ENCODE measurements at regions not wholly inside any gene's neighbourhood (a gene's known extent, or its start where the extent isn't known, plus 50 kb on each side); places are given as distances from the start of the nearest gene placed in this dataset.
A peak's percentile ranks its signal among the peaks of the same experiment; 100 is the strongest.
"Not testable (repeated sequence)": the region's sequence is repeated elsewhere in the genome, so short reads cannot be mapped to it uniquely, and the experiment has no call there.

DNA sequence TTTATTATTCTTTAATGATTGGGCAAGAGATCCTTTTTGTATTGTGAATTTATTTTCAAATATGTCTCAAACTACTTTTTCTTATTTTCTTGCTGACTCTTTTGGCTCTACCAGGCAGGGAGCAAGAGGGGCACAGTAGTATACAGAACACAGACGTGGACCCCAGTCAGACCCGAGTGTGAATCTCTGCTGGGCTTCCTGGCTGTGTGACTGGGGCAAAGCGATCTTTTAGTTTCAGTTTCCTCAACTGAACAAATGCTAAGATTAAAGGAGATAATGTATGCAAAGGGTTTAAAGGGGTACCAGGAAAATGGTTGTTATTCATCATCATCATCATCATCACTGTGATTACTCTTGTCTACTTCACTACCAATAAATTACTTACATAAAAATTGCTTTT is 317.5 kb downstream of the HIVEP2 start:
- Mint-ChIP-seq H3K4me3 (peak overlapping the region; percentile 71 to 79), H3K36me3 (ENCODE audit: insufficient read depth) (no peaks in the 10 kb centered on the region), H3K27ac (peak overlapping the region in 1 of 2 donors; percentile 82), H3K9me3 (no peaks in the 10 kb centered on the region), H3K27me3 (no peaks in the 10 kb centered on the region), H3K4me1 (ENCODE audit: low read depth in 2 of 2) (peaks cover 2 to 5% of the 10 kb centered on the region in 2 donors)
- peak; percentile 49 for ATAC-seq (replicated peaks)
- peak in 2 of 3 experiments; percentile 2 to 3 for DNase-seq

DNA sequence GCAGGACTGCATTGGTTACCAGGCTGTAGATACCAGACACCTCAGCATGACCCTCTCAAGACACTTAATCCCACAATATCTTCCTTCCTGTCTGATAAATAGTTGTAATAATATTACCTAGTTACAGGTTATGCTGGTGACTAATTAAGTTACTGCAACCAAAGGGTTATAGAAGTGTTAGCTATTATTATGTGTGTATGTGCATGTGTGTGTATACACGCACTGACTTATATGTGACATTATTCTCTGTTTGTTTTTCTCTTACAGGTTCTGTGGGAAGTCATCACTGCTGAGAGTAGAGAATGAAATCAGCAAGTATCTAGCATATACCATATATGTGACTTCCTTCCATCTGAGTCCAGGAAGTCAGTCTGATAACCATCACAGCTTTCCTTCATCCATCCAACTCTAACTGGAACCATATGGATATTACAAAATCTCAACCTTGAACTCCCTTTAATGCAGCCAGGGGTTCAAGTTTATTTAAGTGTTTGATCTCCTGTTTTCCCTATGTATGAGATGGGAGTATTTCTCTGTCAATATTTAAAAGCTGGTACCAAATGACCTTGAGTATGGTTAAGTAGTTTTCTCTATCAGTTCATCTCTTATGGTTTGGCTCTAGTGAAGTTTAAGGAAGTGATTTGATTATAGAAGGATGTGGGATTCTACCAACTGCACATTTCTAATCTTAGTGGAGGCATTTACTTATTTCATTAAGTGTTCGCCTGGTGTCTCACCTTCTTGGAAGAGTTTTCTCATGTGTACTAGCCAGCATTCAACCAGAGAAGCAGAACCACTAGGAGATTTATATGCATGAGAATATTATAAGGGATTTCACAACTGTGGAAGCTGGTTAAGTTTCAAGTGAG is 313.2 kb downstream of the HIVEP2 start:
- ATAC-seq (replicated peaks) (no peak), DNase-seq (no peak)
- Mint-ChIP-seq H3K27ac (no peak overlapping the region), H3K9me3 (no peaks in the 10 kb centered on the region), H3K36me3 (ENCODE audit: insufficient read depth) (no peaks in the 10 kb centered on the region), H3K27me3 (peaks cover 2 to 7% of the 10 kb centered on the region in 2 donors), H3K4me3 (no peak overlapping the region), H3K4me1 (ENCODE audit: low read depth in 2 of 2) (peaks cover 2 to 5% of the 10 kb centered on the region in 2 donors)

- ATAC-seq (replicated peaks) (no peak), DNase-seq (no peak)
- Mint-ChIP-seq H3K36me3 (ENCODE audit: insufficient read depth) (no peaks in the 10 kb centered on the region), H3K9me3 (no peaks in the 10 kb centered on the region), H3K27ac (no peak overlapping the region), H3K4me3 (no peak overlapping the region), H3K4me1 (ENCODE audit: low read depth in 2 of 2) (peaks cover 0 to 2% of the 10 kb centered on the region in 2 donors), H3K27me3 (peaks cover 7 to 13% of the 10 kb centered on the region in 2 donors)
Measured at GRCh38 chr6:142633317-142633716, 311.7 kb downstream of the HIVEP2 start.

- Mint-ChIP-seq H3K4me3 (no peak overlapping the region), H3K4me1 (ENCODE audit: low read depth in 2 of 2) (peaks cover 0 to 2% of the 10 kb centered on the region in 2 donors), H3K9me3 (no peaks in the 10 kb centered on the region), H3K27me3 (peaks cover 19 to 27% of the 10 kb centered on the region in 2 donors), H3K36me3 (ENCODE audit: insufficient read depth) (no peaks in the 10 kb centered on the region), H3K27ac (no peak overlapping the region)
- no peak for DNase-seq
- ATAC-seq (replicated peaks), result no peak
Measured at GRCh38 chr6:142635130-142635529, 309.8 kb downstream of the HIVEP2 start.

DNA sequence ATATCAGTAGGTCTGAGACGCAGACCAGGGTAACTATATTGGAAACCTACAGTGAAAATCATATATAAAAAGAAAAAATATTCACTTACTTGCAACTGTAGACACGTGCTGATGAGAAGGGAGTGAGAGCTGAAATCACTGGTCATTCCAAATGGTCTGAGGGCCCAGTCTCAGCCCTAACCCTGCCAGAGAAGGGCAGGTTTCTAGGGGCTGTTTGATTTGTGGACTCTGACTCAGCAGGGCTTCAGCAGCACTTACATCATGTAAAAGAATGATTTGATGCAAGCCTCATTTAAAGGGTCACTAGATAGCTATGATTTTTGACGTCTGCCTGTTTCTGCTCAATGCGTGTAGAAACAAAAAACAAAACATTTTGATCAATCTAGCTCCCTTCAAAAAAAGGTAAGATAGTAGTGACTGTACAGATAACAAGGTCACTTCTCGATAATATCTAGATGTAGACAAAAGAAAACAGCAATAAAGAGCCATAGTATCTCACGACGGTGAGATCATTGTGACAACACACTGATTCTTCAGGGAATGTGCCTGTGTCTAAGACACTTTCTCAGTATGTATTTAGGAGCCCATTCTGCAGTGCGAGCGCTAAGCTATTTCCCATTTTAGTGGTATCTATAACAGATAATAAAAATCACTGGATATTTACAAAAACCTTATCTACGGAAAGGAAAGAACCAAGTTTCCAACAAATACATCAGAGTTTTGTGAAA is 307.2 kb downstream of the HIVEP2 start:
- Mint-ChIP-seq H3K4me3 (no peak overlapping the region), H3K9me3 (no peaks in the 10 kb centered on the region), H3K27me3 (peaks cover 19 to 27% of the 10 kb centered on the region in 2 donors), H3K4me1 (ENCODE audit: low read depth in 2 of 2) (no peaks in the 10 kb centered on the region), H3K36me3 (ENCODE audit: insufficient read depth) (no peaks in the 10 kb centered on the region), H3K27ac (no peak overlapping the region)
- ATAC-seq (replicated peaks) (no peak), DNase-seq (no peak)

DNA sequence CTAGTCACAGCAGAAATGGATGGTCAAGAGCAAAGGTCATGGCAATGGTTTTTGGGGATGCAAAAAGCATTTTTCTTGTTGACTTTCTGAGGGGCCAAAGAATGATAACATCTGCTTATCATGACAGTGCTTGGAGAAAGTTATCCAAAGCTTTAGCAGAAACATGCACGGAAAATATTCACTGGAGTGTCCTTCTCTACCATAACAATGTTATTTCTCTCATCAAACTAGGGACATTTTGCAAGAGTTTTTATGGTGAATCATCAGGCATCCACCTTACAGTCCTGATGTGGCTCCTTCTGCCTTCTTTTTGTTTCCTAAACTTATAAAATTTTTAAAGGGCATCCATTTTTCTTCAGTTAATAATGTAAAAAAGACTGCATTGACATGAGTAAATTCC is 302.3 kb downstream of the HIVEP2 start:
- Mint-ChIP-seq H3K36me3 (ENCODE audit: insufficient read depth) (no peaks in the 10 kb centered on the region), H3K4me1 (ENCODE audit: low read depth in 2 of 2) (no peaks in the 10 kb centered on the region), H3K9me3 (no peaks in the 10 kb centered on the region), H3K27me3 (peaks cover 41 to 58% of the 10 kb centered on the region in 2 donors), H3K27ac (no peak overlapping the region), H3K4me3 (no peak overlapping the region)
- ATAC-seq (replicated peaks) (no peak), DNase-seq (no peak)

DNA sequence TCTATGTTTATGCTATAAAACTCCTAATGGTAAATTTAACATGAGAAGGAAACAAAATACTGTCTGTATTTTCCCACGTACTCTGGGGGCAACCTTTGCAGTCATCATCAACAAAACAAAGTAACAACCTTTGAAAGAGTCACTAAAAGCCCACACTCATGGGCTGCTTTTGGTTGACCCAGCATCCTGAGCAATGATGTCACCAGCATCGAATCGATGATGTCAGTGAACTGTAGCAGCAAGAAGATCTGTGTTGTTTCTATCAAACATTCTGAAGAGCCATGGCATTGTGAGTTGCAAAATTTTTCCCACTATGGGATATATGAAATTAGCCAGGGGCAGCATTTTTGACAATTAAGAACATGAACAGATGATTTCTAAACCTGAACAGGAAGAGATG is 300.1 kb downstream of the HIVEP2 start:
- no peak for ATAC-seq (replicated peaks)
- H3K4me3 Mint-ChIP-seq, result no peak overlapping the region

DNA sequence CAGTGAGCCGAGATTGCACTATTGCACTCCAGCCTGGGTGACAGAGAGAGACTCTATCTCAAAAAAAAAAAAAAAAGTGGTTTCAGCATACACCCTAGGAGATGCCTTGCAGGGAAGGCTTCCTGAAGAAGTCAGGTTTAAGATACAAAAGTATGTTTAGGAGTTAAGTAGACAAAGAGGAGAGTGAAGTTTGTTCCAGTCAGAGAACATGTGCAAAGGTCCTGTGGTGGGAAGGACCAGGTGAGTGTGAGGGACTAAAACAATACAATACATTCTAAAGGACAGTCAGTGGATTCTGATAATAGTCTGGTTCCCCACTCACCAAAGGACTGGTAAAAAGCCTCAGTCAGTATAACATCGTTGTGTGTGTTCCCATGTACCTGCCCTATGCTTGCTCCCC is 299.3 kb downstream of the HIVEP2 start:
- Mint-ChIP-seq H3K9me3 (no peaks in the 10 kb centered on the region), H3K36me3 (ENCODE audit: insufficient read depth) (no peaks in the 10 kb centered on the region), H3K4me3 (no peak overlapping the region), H3K27ac (no peak overlapping the region), H3K4me1 (ENCODE audit: low read depth in 2 of 2) (no peaks in the 10 kb centered on the region), H3K27me3 (peaks cover 36 to 56% of the 10 kb centered on the region in 2 donors)
- ATAC-seq (replicated peaks), result no peak
- DNase-seq, result no peak

More for the DNA sequence above, 300.1 kb downstream of the HIVEP2 start:
- Mint-ChIP-seq H3K27me3 (peaks cover 35 to 51% of the 10 kb centered on the region in 2 donors), H3K27ac (no peak overlapping the region), H3K4me1 (ENCODE audit: low read depth in 2 of 2) (no peaks in the 10 kb centered on the region), H3K9me3 (no peaks in the 10 kb centered on the region), H3K36me3 (ENCODE audit: insufficient read depth) (no peaks in the 10 kb centered on the region)
- no peak for DNase-seq

GRCh38 chr6:142647449-142648035 is 297.4 kb downstream of the HIVEP2 start:
- no peaks in the 10 kb centered on the region for H3K4me1 Mint-ChIP-seq (ENCODE audit: low read depth in 2 of 2)
- no peaks in the 10 kb centered on the region for H3K9me3 Mint-ChIP-seq
- H3K27me3 Mint-ChIP-seq, result peaks cover 36 to 59% of the 10 kb centered on the region in 2 donors
- no peak overlapping the region for H3K27ac Mint-ChIP-seq
- no peak overlapping the region for H3K4me3 Mint-ChIP-seq
- DNase-seq, result no peak
- no peaks in the 10 kb centered on the region for H3K36me3 Mint-ChIP-seq (ENCODE audit: insufficient read depth)
- ATAC-seq (replicated peaks), result no peak

DNA sequence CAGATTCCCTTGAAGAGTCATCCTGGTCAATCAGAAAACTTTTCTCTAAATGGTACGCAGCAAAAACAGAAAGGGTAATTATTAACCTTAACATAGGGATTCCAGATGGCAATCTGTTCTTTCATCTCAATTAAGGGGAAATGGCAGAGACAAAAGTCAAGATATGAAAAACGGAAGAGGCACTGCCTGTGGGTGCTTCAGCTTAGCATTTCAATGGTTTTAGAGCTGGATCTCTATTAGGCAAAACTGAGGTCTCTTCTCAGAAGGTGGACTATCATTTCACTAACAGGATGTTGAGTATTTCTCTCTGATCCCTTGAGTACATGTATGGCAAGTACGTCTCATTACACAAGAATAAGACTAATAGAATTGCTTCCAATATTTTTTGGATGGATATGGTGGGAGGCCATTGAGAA is 296.9 kb downstream of the HIVEP2 start:
- Mint-ChIP-seq H3K27ac (no peak overlapping the region), H3K27me3 (peaks cover 41 to 64% of the 10 kb centered on the region in 2 donors), H3K4me3 (no peak overlapping the region), H3K36me3 (ENCODE audit: insufficient read depth) (no peaks in the 10 kb centered on the region), H3K9me3 (no peaks in the 10 kb centered on the region), H3K4me1 (ENCODE audit: low read depth in 2 of 2) (no peaks in the 10 kb centered on the region)
- ATAC-seq (replicated peaks), result no peak
- DNase-seq, result no peak

DNA sequence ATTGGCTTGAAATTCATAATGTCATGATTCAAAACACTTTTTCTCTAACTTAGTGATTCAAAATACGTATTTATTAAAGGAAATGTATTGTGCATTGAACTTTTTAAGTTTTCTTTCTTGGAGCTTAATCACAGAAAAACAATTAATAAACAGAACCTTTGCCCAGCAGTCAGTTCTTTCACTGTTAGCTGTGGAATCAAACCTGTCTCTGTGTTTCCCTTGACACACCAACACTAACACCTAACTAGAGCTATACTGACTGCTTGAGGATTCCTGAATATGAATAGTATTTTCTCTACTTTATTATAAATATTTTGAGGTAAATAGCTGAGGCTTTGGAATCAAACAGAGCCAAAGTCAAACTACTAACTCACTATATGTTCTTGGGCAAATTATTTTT is 296.4 kb downstream of the HIVEP2 start:
- Mint-ChIP-seq H3K27me3 (peaks cover 44 to 69% of the 10 kb centered on the region in 2 donors), H3K4me1 (ENCODE audit: low read depth in 2 of 2) (no peaks in the 10 kb centered on the region), H3K9me3 (no peaks in the 10 kb centered on the region), H3K27ac (no peak overlapping the region), H3K36me3 (ENCODE audit: insufficient read depth) (no peaks in the 10 kb centered on the region), H3K4me3 (no peak overlapping the region)
- ATAC-seq (replicated peaks) (no peak), DNase-seq (no peak)

GRCh38 chr6:142649438-142650234 is 295.3 kb downstream of the HIVEP2 start:
- DNase-seq; H3K36me3 Mint-ChIP-seq (ENCODE audit: insufficient read depth); H3K9me3 Mint-ChIP-seq; H3K4me3 Mint-ChIP-seq; H3K4me1 Mint-ChIP-seq (ENCODE audit: low read depth in 2 of 2); H3K27ac Mint-ChIP-seq; ATAC-seq (replicated peaks): not testable (repeated sequence)
- peaks cover 47 to 72% of the 10 kb centered on the region in 2 donors for H3K27me3 Mint-ChIP-seq

- no peak overlapping the region for H3K27ac Mint-ChIP-seq
- no peaks in the 10 kb centered on the region for H3K4me1 Mint-ChIP-seq (ENCODE audit: low read depth in 2 of 2)
- H3K36me3 Mint-ChIP-seq (ENCODE audit: insufficient read depth), result no peaks in the 10 kb centered on the region
- no peak for DNase-seq
- peaks cover 43 to 72% of the 10 kb centered on the region in 2 donors for H3K27me3 Mint-ChIP-seq
- no peak overlapping the region for H3K4me3 Mint-ChIP-seq
- no peaks in the 10 kb centered on the region for H3K9me3 Mint-ChIP-seq
- ATAC-seq (replicated peaks), result no peak
Measured at GRCh38 chr6:142651384-142651783, 293.6 kb downstream of the HIVEP2 start.

All from effector memory CD8-positive, alpha-beta T cell (primary cell).